ENCODE measurements at regions not wholly inside any gene's neighbourhood (a gene's known extent, or its start where the extent isn't known, plus 50 kb on each side); places are given as distances from the start of the nearest gene placed in this dataset.

GRCh38 chr3:8261018-8261417 lies 240.6 kb upstream of the LMCD1 start:
- no peak for DNase-seq

- no peak for DNase-seq
These were observed 234.9 kb upstream of the LMCD1 start for GRCh38 chr3:8266730-8267131.

- DNase-seq: no peak
These were observed 228.1 kb upstream of the LMCD1 start for GRCh38 chr3:8273479-8273878.

- DNase-seq: no peak
These were observed 225.6 kb upstream of the LMCD1 start for GRCh38 chr3:8276056-8276455.

GRCh38 chr3:8276506-8276905 lies 225.1 kb upstream of the LMCD1 start:
- DNase-seq: no peak

GRCh38 chr3:8278448-8278847 lies 223.2 kb upstream of the LMCD1 start:
- DNase-seq: no peak

GRCh38 chr3:8279476-8279875 lies 222.1 kb upstream of the LMCD1 start:
- DNase-seq: no peak

GRCh38 chr3:8279886-8280550 lies 221.6 kb upstream of the LMCD1 start:
- DNase-seq: no peak

GRCh38 chr3:8282541-8283165 lies 219.0 kb upstream of the LMCD1 start:
- no peak for DNase-seq

- DNase-seq: no peak
These were observed 218.4 kb upstream of the LMCD1 start for GRCh38 chr3:8283193-8283592.

- DNase-seq: no peak
These were observed 215.5 kb upstream of the LMCD1 start for GRCh38 chr3:8286086-8286485.

- DNase-seq: no peak
These were observed 214.9 kb upstream of the LMCD1 start for GRCh38 chr3:8286749-8287148.

GRCh38 chr3:8290611-8291010 lies 211.0 kb upstream of the LMCD1 start:
- no peak for DNase-seq

GRCh38 chr3:8296461-8296860 lies 205.2 kb upstream of the LMCD1 start:
- no peak for DNase-seq

GRCh38 chr3:8298021-8298954 lies 203.3 kb upstream of the LMCD1 start:
- no peak for DNase-seq

GRCh38 chr3:8301977-8302735 lies 199.5 kb upstream of the LMCD1 start:
- DNase-seq: no peak

- DNase-seq: no peak
These were observed 198.2 kb upstream of the LMCD1 start for GRCh38 chr3:8303466-8303865.

- DNase-seq: no peak
These were observed 196.3 kb upstream of the LMCD1 start for GRCh38 chr3:8305371-8305770.

GRCh38 chr3:8307545-8308110 lies 194.0 kb upstream of the LMCD1 start:
- peak; percentile 10 for DNase-seq

- DNase-seq: no peak
These were observed 190.3 kb upstream of the LMCD1 start for GRCh38 chr3:8311321-8311720.

GRCh38 chr3:8312685-8313084 lies 188.9 kb upstream of the LMCD1 start:
- DNase-seq: no peak

- no peak for DNase-seq
These were observed 187.9 kb upstream of the LMCD1 start for GRCh38 chr3:8313560-8314267.

All from COR-L47 (cell line).